GM12878 (cell line): ENCODE measurements at regions not wholly inside any gene's neighbourhood (a gene's known extent, or its start where the extent isn't known, plus 50 kb on each side); places are given as distances from the start of the nearest gene placed in this dataset.

ENCODE experiments used
- ATAC-seq: fragments of 200-7000 bp; cut with Tn5 transposase; 3 replicates; pipeline ENCODE4 v1.9.1; 2020; ENCODE audit warnings: mild to moderate bottlenecking, moderate library complexity
- BruUV-seq: library from RNA; stranded (reverse); fragments of 400-500 nt; replicated peaks from 2 replicates; lab custom pipeline; 2021; lab: Mats Ljungman, UMichigan
- CTCF ChIA-PET: fragments of 300-600 bp; sonication (Branson Sonifier 250); formaldehyde crosslinking; extraction: SDS; loops from one replicate; lab custom pipeline; 2021; ENCODE audit warnings: inconsistent platforms; lab: Yijun Ruan, JAX
- POLR2A ChIA-PET: fragments of 350-600 bp; formaldehyde crosslinking; extraction: SDS; loops from one replicate; lab custom pipeline; 2021; ENCODE audit warnings: inconsistent platforms; lab: Charles Lee
- RAD21 ChIA-PET: fragments of 300-600 bp; sonication (Branson Sonifier 250); formaldehyde crosslinking; loops from one replicate; lab custom pipeline; 2023; ENCODE audit warnings: antibody characterized with exemption; ENCODE audit not compliant: unreplicated experiment; lab: Charles Lee
- SMC1A ChIA-PET: fragments of 300-600 bp; sonication (Branson Sonifier 250); formaldehyde crosslinking; loops from one replicate; lab custom pipeline; 2023; ENCODE audit not compliant: unreplicated experiment, uncharacterized antibody; lab: Charles Lee
- DNase-seq: peaks from one replicate; pipeline ENCODE4 v3.0.0-alpha.2; 2011; ENCODE audit warnings: low read depth, low spot score
- FAIRE-seq: peaks from 3 replicates; lab custom pipeline; 2011; peaks lifted over from hg19 to GRCh38; lab: Jason Lieb, UNC
- H2AFZ ChIP-seq: 2 replicates; pipeline ENCODE4 v1.6.0; 2011; ENCODE audit warnings: low read depth, low read length, control low read depth; ENCODE audit not compliant: control insufficient read depth
- H3K27ac ChIP-seq: 2 replicates; pipeline ENCODE4 v1.5.1; 2011; ENCODE audit warnings: control low read depth; ENCODE audit not compliant: control insufficient read depth, insufficient read depth
- H3K27me3 ChIP-seq, 2 experiments: replicated peaks in 1 of 2; 2 replicates each; pipeline versions ENCODE4 v1.6.0 to v1.6.1; 2011; ENCODE audit warnings: low read length in 1 of 2; ENCODE audit not compliant: control insufficient read depth in 2 of 2, insufficient read depth in 2 of 2
- H3K36me3 ChIP-seq, 2 experiments: 2 replicates each; pipeline ENCODE4 v1.5.1; 2011; ENCODE audit warnings: low read length in 1 of 2; ENCODE audit not compliant: control insufficient read depth in 2 of 2, insufficient read depth in 2 of 2
- H3K4me1 ChIP-seq: 2 replicates; pipeline ENCODE4 v1.6.1; 2011; ENCODE audit warnings: mild to moderate bottlenecking, low read length, moderate library complexity, mixed read lengths; ENCODE audit not compliant: control insufficient read depth, insufficient read depth
- H3K4me2 ChIP-seq: 2 replicates; pipeline ENCODE4 v1.6.0; 2011; ENCODE audit warnings: control low read depth; ENCODE audit not compliant: control insufficient read depth, insufficient read depth
- H3K4me3 ChIP-seq: fragments of 200-600 bp; sonication (generic); 2 replicates; pipeline ENCODE4 v1.5.1; 2016
- H3K79me2 ChIP-seq: 2 replicates; pipeline ENCODE4 v1.6.0; 2011; ENCODE audit warnings: low read length; ENCODE audit not compliant: control insufficient read depth, insufficient read depth
- H3K9ac ChIP-seq: 2 replicates; pipeline ENCODE4 v1.8.0; 2011; ENCODE audit warnings: low read length, control low read depth, mixed read lengths; ENCODE audit not compliant: control insufficient read depth, insufficient read depth
- H3K9me3 ChIP-seq: replicated peaks from 3 replicates; pipeline ENCODE4 v1.5.1; 2011; ENCODE audit warnings: mild to moderate bottlenecking, low read length; ENCODE audit not compliant: control insufficient read depth, insufficient read depth
- H4K20me1 ChIP-seq: 2 replicates; pipeline ENCODE4 v1.6.0; 2011; ENCODE audit not compliant: control insufficient read depth, insufficient read depth
- BCL11A ChIP-seq: IDR thresholded peaks from 2 replicates; pipeline ENCODE4 v1.6.1; 2011; ENCODE audit warnings: low read depth, low read length
- CBX5 ChIP-seq: sonication (generic); IDR thresholded peaks from 2 replicates; pipeline ENCODE4 v1.6.1; 2016; ENCODE audit warnings: low read depth, moderate library complexity, mild to moderate bottlenecking, inconsistent platforms
- MEF2B ChIP-seq: fragments of 450-650 bp; IDR thresholded peaks from 2 replicates; pipeline ENCODE4 v1.6.1; 2018; ENCODE audit warnings: mild to moderate bottlenecking, moderate library complexity; ENCODE audit not compliant: partially characterized antibody, poor library complexity, severe bottlenecking
- RUNX3 ChIP-seq: IDR thresholded peaks from 2 replicates; pipeline ENCODE4 v1.6.1; 2012; ENCODE audit warnings: low read length, inconsistent platforms
- WRNIP1 ChIP-seq: IDR thresholded peaks from 2 replicates; pipeline ENCODE4 v1.6.1; 2011; ENCODE audit warnings: low read depth, low read length, improper control_type of control experiment, borderline replicate concordance
- ZNF274 ChIP-seq: IDR thresholded peaks from one replicate; pipeline ENCODE4 v1.8.0; 2011; ENCODE audit not compliant: insufficient read length, insufficient read depth
- ZNF384 ChIP-seq: IDR thresholded peaks from 2 replicates; pipeline ENCODE4 v1.6.1; 2012; ENCODE audit warnings: low read depth, mild to moderate bottlenecking, low read length, improper control_type of control experiment, borderline replicate concordance
- WGBS: methylation state at CpG from one replicate; pipeline ENCODE4 v1.1.6; 2016; ENCODE audit warnings: low lambda C conversion rate; ENCODE audit not compliant: insufficient replicate concordance, insufficient coverage; ENCODE audit errors: missing lambda C conversion rate; 5-methylcytosine and 5-hydroxymethylcytosine counted together
- in situ Hi-C: fragments of 300-500 bp; cut with MboI; formaldehyde crosslinking; loops from 9 replicates; pipeline ENCODE4 v1.14.3; 2018; ENCODE audit warnings: mixed read lengths
- intact Hi-C: fragments of 100-400 bp; cut with micrococcal nuclease; formaldehyde crosslinking; loops from one replicate; pipeline ENCODE4 v1.14.2; 2022; ENCODE audit not compliant: unreplicated experiment
- TF ChIP-seq, protein P1 (sequence below): fragments of 450-650 bp; IDR thresholded peaks from 2 replicates; pipeline ENCODE4 v1.6.1; 2018; ENCODE audit warnings: borderline replicate concordance, mild to moderate bottlenecking; ENCODE audit not compliant: partially characterized antibody
- TF ChIP-seq, protein P2 (sequence below): IDR thresholded peaks from 2 replicates; pipeline ENCODE4 v1.6.1; 2012; ENCODE audit warnings: low read length, inconsistent platforms
- TF ChIP-seq, protein P3 (sequence below): IDR thresholded peaks from 2 replicates; pipeline ENCODE4 v1.6.1; 2012; ENCODE audit warnings: low read depth, low read length, improper control_type of control experiment

DNA sequence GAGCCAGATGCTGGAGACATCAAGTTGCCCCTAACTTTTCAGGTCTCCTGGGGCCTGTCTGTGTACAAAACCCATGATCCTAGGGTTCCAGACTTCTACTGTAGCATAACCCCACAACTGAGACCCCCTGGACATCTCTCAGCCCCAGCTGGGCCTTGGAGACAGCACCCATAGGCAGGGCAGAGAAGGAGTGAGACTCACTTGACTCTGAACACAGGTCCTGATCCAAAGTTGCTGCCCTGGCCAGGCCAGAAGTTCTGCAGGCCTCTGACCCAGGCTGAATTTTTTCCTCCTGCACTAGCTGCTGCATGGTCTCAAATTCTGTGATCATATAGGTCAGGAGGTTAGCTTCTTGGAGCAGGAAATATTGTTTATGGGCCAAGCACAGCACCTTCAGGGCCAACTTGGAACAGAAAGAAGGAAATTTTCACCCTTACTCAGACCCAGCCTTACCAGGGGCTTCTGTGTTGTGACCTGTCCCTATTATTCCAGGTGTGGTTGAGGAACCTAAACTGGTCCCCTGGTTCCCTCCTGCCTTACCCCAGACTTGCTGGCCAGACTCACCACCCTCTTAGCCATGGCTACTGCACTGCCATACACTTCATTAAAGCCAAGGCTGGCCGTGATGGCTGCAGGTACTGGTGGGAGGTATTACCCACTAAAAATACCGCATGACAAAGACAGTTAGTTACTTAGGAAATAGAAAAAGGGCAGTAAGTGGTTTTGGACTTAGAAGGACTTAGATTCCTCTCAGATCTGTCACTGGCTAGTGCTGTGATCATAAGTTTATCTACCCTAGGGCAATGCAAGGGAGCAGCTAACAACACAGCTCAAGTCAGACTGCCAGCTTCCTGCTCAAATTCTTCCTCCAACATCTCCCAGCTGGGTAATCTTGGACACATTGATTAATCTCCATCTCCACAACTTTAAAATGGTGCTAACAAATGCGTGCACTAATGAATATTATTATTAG, 2180.1 kb downstream of the TP53TG3F start:
- Histone ChIP-seq H3K4me3 (no peak overlapping the region), H3K4me1 (no peaks in the 10 kb centered on the region)
- CTCF ChIA-PET: no interaction called here
- no peak for ATAC-seq
- TF ChIP-seq ZNF274: no peak
- TF ChIP-seq, all 136 proteins: peak for 0
- WGBS: 0% methylated on average over 3 of the region's 3 CpGs
- no peaks in the 10 kb centered on the region; the same call in 2 of the 3 replicates for H3K9me3 ChIP-seq
- H3K27ac ChIP-seq: no peak overlapping the region
- no peaks in the 10 kb centered on the region for H3K79me2 ChIP-seq
- H3K9ac ChIP-seq: no peak overlapping the region
- H2AFZ ChIP-seq: no peak overlapping the region
- ChIA-PET POLR2A (no interaction called here), SMC1A (no interaction called here), RAD21 (interaction anchor here (0.9 to 1.2 kb wide), 2 partner anchors 8 to 21 kb away, joined by 3 read pairs; no protein-coding TSS in a partner anchor)
- H4K20me1 ChIP-seq: no peaks in the 10 kb centered on the region
- in situ Hi-C loops: loop anchor here (5.0 to 25.0 kb wide), 3 partner anchors 63 to 877 kb away; no protein-coding TSS in a partner anchor
- H3K4me2 ChIP-seq: no peak overlapping the region
- FAIRE-seq (no peak), DNase-seq (no peak)
- intact Hi-C loops: no loop called here
- H3K27me3 ChIP-seq: no peaks in the 10 kb centered on the region
- no TSS peak for BruUV-seq
- no peaks in the 10 kb centered on the region for H3K36me3 ChIP-seq

DNA sequence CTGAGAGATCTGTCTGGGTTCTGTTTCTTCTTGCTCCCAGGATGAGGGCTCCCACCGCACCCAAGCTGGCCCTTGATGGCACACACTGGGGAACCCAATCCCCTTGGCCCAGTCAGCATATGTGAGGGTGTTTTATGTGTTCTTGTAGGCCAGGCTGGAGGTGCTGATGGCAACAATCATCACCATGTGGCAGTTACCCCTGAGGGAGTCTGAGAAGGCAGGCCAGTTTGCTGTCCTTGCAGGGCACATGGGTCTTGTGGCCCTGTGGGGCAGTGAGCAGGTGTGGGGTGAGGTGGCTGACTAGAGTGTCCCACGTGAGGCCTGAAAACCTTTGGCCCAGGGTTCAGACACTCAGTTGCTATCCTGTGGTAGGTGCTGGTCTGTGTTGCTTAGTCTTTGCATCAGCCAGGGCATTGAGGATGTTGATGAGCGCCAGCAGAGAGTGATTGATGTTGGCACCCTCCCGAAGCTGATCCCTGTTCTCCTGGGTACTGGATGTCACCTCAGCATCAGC, 2183.0 kb downstream of the TP53TG3F start:
- Histone ChIP-seq H3K36me3 (no peaks in the 10 kb centered on the region), H3K27ac (no peak overlapping the region), H2AFZ (no peak overlapping the region), H3K27me3 (no peaks in the 10 kb centered on the region), H3K4me1 (no peaks in the 10 kb centered on the region), H3K4me2 (no peak overlapping the region), H3K9me3 (no peaks in the 10 kb centered on the region; the same call in 2 of the 3 replicates), H3K79me2 (no peaks in the 10 kb centered on the region), H3K4me3 (no peak overlapping the region), H4K20me1 (no peaks in the 10 kb centered on the region), H3K9ac (no peak overlapping the region)
- WGBS: 5% methylated on average over 4 of the region's 4 CpGs
- ChIA-PET CTCF (no interaction called here), SMC1A (interaction anchor here (0.8 kb wide), 1 partner anchor 18 kb away, joined by 3 read pairs; no protein-coding TSS in a partner anchor), RAD21 (no interaction called here), POLR2A (no interaction called here)
- in situ Hi-C loops: loop anchor here (5.0 to 25.0 kb wide), 3 partner anchors 60 to 880 kb away; no protein-coding TSS in a partner anchor
- intact Hi-C loops: no loop called here
- DNase-seq (no peak), FAIRE-seq (no peak), ATAC-seq (no peak)
- no TSS peak for BruUV-seq
- TF ChIP-seq, protein P1, sequence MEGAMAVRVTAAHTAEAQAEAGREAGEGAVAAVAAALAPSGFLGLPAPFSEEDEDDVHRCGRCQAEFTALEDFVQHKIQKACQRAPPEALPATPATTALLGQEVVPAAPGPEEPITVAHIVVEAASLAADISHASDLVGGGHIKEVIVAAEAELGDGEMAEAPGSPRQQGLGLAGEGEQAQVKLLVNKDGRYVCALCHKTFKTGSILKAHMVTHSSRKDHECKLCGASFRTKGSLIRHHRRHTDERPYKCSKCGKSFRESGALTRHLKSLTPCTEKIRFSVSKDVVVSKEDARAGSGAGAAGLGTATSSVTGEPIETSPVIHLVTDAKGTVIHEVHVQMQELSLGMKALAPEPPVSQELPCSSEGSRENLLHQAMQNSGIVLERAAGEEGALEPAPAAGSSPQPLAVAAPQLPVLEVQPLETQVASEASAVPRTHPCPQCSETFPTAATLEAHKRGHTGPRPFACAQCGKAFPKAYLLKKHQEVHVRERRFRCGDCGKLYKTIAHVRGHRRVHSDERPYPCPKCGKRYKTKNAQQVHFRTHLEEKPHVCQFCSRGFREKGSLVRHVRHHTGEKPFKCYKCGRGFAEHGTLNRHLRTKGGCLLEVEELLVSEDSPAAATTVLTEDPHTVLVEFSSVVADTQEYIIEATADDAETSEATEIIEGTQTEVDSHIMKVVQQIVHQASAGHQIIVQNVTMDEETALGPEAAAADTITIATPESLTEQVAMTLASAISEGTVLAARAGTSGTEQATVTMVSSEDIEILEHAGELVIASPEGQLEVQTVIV: no peak
- TF ChIP-seq WRNIP1 (no peak), BCL11A (no peak), ZNF384 (no peak), MEF2B (no peak), CBX5 (no peak), RUNX3 (no peak)
- TF ChIP-seq, protein P2, sequence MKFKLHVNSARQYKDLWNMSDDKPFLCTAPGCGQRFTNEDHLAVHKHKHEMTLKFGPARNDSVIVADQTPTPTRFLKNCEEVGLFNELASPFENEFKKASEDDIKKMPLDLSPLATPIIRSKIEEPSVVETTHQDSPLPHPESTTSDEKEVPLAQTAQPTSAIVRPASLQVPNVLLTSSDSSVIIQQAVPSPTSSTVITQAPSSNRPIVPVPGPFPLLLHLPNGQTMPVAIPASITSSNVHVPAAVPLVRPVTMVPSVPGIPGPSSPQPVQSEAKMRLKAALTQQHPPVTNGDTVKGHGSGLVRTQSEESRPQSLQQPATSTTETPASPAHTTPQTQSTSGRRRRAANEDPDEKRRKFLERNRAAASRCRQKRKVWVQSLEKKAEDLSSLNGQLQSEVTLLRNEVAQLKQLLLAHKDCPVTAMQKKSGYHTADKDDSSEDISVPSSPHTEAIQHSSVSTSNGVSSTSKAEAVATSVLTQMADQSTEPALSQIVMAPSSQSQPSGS: no peak
- TF ChIP-seq, protein P3, sequence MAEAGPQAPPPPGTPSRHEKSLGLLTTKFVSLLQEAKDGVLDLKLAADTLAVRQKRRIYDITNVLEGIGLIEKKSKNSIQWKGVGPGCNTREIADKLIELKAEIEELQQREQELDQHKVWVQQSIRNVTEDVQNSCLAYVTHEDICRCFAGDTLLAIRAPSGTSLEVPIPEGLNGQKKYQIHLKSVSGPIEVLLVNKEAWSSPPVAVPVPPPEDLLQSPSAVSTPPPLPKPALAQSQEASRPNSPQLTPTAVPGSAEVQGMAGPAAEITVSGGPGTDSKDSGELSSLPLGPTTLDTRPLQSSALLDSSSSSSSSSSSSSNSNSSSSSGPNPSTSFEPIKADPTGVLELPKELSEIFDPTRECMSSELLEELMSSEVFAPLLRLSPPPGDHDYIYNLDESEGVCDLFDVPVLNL: no peak
